ENCODE measurements at regions not wholly inside any gene's neighbourhood (a gene's known extent, or its start where the extent isn't known, plus 50 kb on each side); places are given as distances from the start of the nearest gene placed in this dataset.
"Not testable (repeated sequence)": the region's sequence is repeated elsewhere in the genome, so short reads cannot be mapped to it uniquely, and the experiment has no call there.

DNA sequence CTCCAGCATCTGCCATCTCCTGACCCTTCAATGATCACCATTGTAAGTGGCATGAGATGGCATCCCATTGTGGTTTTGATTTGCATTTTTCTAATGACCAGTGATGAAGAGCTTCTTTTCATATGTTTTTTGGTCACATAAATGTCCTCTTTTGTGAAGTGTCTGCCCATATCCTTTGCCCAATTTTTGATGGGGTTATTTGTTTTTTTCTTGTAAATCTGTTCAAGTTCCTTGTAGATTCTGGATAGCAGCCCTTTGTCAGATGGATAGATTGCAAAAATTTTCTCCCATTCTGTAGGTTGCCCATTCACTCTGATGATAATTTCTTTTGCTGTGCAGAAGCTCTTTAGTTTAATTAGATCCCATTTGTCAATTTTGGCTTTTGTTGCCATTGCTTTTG lies 547.3 kb downstream of the TMTC2 start:
- H3K36me3 ChIP-seq (ENCODE audit: control insufficient read depth, insufficient read depth, low read length); H3K4me3 ChIP-seq (ENCODE audit: extremely low read depth, insufficient read depth, low read length, poor library complexity, severe bottlenecking); H3K27ac ChIP-seq (ENCODE audit: low read depth, low read length, severe bottlenecking); H3K4me1 ChIP-seq (ENCODE audit: control insufficient read depth, insufficient read depth, low read length, poor library complexity, severe bottlenecking); H3K9me3 ChIP-seq (ENCODE audit: control insufficient read depth, low read length): not testable (repeated sequence)

DNA sequence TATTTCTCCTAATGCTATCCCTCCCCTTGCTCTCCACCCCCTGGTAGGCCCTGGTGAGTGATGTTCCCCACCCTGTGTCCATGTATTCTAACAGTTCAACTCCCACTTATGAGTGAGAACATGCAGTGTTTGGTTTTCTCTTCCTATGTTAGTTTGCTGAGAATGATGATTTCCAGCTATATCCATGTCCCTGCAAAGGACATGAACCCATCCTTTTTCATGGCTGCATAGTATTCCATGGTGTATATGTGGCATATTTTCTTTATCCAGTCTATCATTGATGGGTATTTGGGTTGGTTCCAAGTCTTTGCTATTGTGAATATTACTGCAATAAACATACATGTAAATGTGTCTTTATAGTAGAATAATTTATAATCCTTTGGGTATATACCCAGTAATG lies 540.3 kb downstream of the TMTC2 start:
- H3K9me3 ChIP-seq (ENCODE audit: control insufficient read depth, low read length); H3K27ac ChIP-seq (ENCODE audit: low read depth, low read length, severe bottlenecking); H3K36me3 ChIP-seq (ENCODE audit: control insufficient read depth, insufficient read depth, low read length); H3K4me3 ChIP-seq (ENCODE audit: extremely low read depth, insufficient read depth, low read length, poor library complexity, severe bottlenecking); H3K4me1 ChIP-seq (ENCODE audit: control insufficient read depth, insufficient read depth, low read length, poor library complexity, severe bottlenecking): not testable (repeated sequence)

DNA sequence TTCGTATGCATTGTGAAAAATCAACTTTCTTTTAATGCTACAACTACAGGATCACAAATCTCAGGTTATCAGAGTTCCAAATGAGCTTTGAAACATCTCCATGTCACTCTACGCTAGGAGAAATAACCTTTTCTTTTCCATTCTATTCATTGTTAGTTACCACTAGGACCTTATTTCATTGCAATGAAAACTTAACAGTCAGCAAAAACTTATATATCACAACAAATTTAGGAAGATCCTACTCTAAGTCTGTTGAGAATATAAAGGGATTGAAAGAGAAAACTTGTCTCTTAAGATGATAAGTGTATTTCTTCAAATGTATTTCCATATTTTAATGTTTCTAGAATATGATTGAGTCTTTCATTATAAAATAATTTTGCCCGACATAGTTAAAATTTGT lies 539.1 kb downstream of the TMTC2 start:
- 89 to 100% methylated on average over 1 of the region's 3 CpGs for WGBS, 2 experiments (ENCODE audit: insufficient coverage in 2 of 2)
- Histone ChIP-seq H3K27ac (ENCODE audit: low read depth, low read length, severe bottlenecking) (no peak overlapping the region), H3K4me3 (ENCODE audit: extremely low read depth, insufficient read depth, low read length, poor library complexity, severe bottlenecking) (no peak overlapping the region)

DNA sequence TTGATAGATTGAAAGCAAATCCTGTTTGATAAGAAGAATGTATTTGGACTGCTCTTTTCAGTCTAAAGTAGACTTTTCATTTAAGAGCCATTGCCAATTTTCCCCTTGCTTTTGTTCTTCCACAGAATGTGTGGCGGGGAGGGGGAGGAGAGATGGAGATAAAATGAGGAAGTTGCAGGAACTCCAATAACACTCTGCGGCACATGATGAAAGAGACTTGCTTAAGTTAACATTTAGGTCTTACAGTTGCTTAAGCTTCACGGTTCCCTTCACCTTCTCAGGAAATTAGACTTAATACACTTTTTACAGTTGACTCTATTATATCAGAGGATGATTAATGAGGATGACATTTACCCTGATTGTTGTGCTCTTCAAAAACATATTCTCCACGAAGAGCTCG lies 537.3 kb downstream of the TMTC2 start:
- no CpG with 5 or more reads among the region's 5 CpGs for WGBS, 2 experiments (ENCODE audit: insufficient coverage in 2 of 2)
- no peak overlapping the region for H3K4me3 ChIP-seq (ENCODE audit: extremely low read depth, insufficient read depth, low read length, poor library complexity, severe bottlenecking)
- H3K9me3 ChIP-seq (ENCODE audit: control insufficient read depth, low read length), result no peaks in the 10 kb centered on the region
- H3K36me3 ChIP-seq (ENCODE audit: control insufficient read depth, insufficient read depth, low read length), result no peaks in the 10 kb centered on the region
- no peaks in the 10 kb centered on the region for H3K4me1 ChIP-seq (ENCODE audit: control insufficient read depth, insufficient read depth, low read length, poor library complexity, severe bottlenecking)
- no peak overlapping the region for H3K27ac ChIP-seq (ENCODE audit: low read depth, low read length, severe bottlenecking)

More for the DNA sequence above, 539.1 kb downstream of the TMTC2 start:
- Histone ChIP-seq H3K36me3 (ENCODE audit: control insufficient read depth, insufficient read depth, low read length) (no peaks in the 10 kb centered on the region), H3K4me1 (ENCODE audit: control insufficient read depth, insufficient read depth, low read length, poor library complexity, severe bottlenecking) (no peaks in the 10 kb centered on the region), H3K9me3 (ENCODE audit: control insufficient read depth, low read length) (no peaks in the 10 kb centered on the region)

DNA sequence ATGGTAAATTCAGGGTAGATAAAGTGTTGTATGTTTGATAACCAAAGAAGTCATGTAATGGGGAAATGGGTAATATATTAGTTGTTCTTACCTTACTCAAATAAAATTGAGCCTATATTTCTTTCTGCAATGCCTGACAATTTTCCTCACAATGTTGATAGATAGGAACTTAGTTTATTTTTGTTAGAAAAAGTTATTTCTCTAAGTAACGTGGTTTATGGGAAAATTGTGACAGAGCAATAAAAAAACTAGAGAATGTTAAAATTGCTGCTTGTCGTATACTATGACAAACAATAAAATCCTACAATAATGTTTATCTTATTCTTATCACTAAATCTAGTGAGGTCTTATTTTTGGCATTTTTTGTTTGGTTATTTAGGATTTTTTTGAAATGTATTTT lies 534.1 kb downstream of the TMTC2 start:
- Histone ChIP-seq H3K36me3 (ENCODE audit: control insufficient read depth, insufficient read depth, low read length) (no peaks in the 10 kb centered on the region), H3K4me1 (ENCODE audit: control insufficient read depth, insufficient read depth, low read length, poor library complexity, severe bottlenecking) (no peaks in the 10 kb centered on the region), H3K27ac (ENCODE audit: low read depth, low read length, severe bottlenecking) (no peak overlapping the region), H3K4me3 (ENCODE audit: extremely low read depth, insufficient read depth, low read length, poor library complexity, severe bottlenecking) (no peak overlapping the region), H3K9me3 (ENCODE audit: control insufficient read depth, low read length) (no peaks in the 10 kb centered on the region)
- WGBS, 2 experiments (ENCODE audit: insufficient coverage in 2 of 2), result no CpG with 5 or more reads among the region's 2 CpGs

DNA sequence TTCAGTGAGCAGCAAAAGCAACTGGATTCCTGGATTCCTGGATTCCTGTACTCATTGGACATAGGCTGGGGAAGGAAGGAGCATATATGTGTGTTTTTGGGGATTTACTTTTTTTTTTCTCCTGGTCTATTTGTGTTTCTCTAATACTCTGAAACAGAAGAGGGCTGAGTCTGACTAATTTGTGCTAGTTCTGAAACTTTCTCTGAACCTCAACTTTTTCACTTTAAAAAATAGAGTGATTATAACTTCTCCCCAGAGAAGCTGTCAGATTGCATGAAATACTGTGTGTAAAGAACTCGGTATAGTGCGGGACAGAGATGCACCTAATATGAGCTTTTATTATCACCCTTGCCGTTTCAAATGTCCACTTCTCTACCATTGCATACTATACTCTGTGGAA lies 529.5 kb downstream of the TMTC2 start:
- H3K9me3 ChIP-seq (ENCODE audit: control insufficient read depth, low read length), result no peaks in the 10 kb centered on the region
- WGBS, 2 experiments (ENCODE audit: insufficient coverage in 2 of 2), result 100% methylated on average over 1 of the region's 3 CpGs; no CpG with 5 or more reads in 1 of the 2 experiments
- H3K36me3 ChIP-seq (ENCODE audit: control insufficient read depth, insufficient read depth, low read length), result no peaks in the 10 kb centered on the region
- H3K4me1 ChIP-seq (ENCODE audit: control insufficient read depth, insufficient read depth, low read length, poor library complexity, severe bottlenecking), result no peaks in the 10 kb centered on the region
- H3K27ac ChIP-seq (ENCODE audit: low read depth, low read length, severe bottlenecking), result no peak overlapping the region
- no peak overlapping the region for H3K4me3 ChIP-seq (ENCODE audit: extremely low read depth, insufficient read depth, low read length, poor library complexity, severe bottlenecking)

DNA sequence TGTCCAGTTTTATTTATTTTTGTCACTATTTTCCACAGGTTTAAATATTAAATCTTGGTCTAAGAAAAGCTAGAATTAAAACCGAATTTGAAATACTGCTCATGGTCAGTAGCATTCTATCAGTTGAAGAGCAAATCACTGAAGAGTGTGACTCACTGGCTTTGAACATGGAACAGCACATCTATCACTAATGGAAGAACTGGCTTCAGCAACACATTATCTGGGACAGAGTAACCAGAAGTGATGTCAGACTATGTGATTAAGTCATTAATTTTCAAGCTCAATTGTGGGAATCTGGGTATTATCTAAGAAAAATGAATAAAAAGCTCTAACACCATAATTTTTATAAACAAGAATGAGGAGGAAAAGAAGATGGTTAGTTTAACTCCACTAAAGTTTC lies 527.5 kb downstream of the TMTC2 start:
- H3K4me3 ChIP-seq (ENCODE audit: extremely low read depth, insufficient read depth, low read length, poor library complexity, severe bottlenecking), result no peak overlapping the region
- no peaks in the 10 kb centered on the region for H3K9me3 ChIP-seq (ENCODE audit: control insufficient read depth, low read length)
- WGBS, 2 experiments (ENCODE audit: insufficient coverage in 2 of 2), result 100% methylated on average over 1 of the region's 1 CpG; no CpG with 5 or more reads in 1 of the 2 experiments
- no peak overlapping the region for H3K27ac ChIP-seq (ENCODE audit: low read depth, low read length, severe bottlenecking)
- no peaks in the 10 kb centered on the region for H3K36me3 ChIP-seq (ENCODE audit: control insufficient read depth, insufficient read depth, low read length)
- H3K4me1 ChIP-seq (ENCODE audit: control insufficient read depth, insufficient read depth, low read length, poor library complexity, severe bottlenecking), result no peaks in the 10 kb centered on the region

DNA sequence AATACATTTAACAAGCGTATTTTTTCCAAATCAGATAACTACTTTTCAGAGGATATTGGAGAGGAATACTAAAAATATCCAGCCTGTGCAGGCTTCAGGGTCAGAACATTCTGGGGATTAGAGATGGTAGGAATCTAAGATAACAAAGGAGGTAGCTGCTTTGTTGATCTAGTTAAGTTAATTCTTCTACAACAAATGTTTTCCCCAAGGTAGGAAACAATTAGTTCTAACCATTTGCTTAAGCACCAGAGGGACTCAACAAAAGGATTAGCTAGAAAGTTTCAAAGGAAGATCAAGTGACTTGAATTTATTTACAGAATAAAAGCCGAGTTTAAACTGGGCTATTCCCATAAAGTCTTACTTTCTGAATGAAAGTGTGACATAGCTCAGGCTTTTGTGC lies 524.2 kb downstream of the TMTC2 start:
- H3K27ac ChIP-seq (ENCODE audit: low read depth, low read length, severe bottlenecking), result no peak overlapping the region
- H3K36me3 ChIP-seq (ENCODE audit: control insufficient read depth, insufficient read depth, low read length), result no peaks in the 10 kb centered on the region
- WGBS, 2 experiments (ENCODE audit: insufficient coverage in 2 of 2), result 33 to 36% methylated on average over 1 of the region's 2 CpGs
- H3K9me3 ChIP-seq (ENCODE audit: control insufficient read depth, low read length), result no peaks in the 10 kb centered on the region
- H3K4me3 ChIP-seq (ENCODE audit: extremely low read depth, insufficient read depth, low read length, poor library complexity, severe bottlenecking), result no peak overlapping the region
- no peaks in the 10 kb centered on the region for H3K4me1 ChIP-seq (ENCODE audit: control insufficient read depth, insufficient read depth, low read length, poor library complexity, severe bottlenecking)

DNA sequence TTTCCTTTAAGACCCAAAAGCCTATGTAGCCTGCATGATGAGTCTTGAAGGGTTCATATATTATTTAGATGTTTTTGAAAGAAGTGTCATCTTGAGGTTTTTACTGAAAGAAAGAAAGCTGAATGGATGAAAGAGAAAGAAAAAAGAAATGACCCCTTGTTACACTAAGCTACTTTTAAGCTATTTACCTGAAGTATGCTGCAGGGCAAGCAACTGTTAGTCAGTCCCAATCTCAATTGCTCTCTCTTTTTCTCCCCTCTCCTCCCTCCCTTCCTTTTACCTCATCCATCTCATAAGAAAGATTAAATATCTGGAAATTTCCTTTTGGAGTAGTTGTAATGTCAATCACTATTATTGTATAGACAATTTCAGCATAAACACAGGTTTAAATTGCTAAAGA lies 512.4 kb downstream of the TMTC2 start:
- H3K4me1 ChIP-seq (ENCODE audit: control insufficient read depth, insufficient read depth, low read length, poor library complexity, severe bottlenecking), result no peaks in the 10 kb centered on the region
- H3K36me3 ChIP-seq (ENCODE audit: control insufficient read depth, insufficient read depth, low read length), result no peaks in the 10 kb centered on the region
- no peak overlapping the region for H3K4me3 ChIP-seq (ENCODE audit: extremely low read depth, insufficient read depth, low read length, poor library complexity, severe bottlenecking)
- no peaks in the 10 kb centered on the region for H3K9me3 ChIP-seq (ENCODE audit: control insufficient read depth, low read length)
- H3K27ac ChIP-seq (ENCODE audit: low read depth, low read length, severe bottlenecking), result no peak overlapping the region

DNA sequence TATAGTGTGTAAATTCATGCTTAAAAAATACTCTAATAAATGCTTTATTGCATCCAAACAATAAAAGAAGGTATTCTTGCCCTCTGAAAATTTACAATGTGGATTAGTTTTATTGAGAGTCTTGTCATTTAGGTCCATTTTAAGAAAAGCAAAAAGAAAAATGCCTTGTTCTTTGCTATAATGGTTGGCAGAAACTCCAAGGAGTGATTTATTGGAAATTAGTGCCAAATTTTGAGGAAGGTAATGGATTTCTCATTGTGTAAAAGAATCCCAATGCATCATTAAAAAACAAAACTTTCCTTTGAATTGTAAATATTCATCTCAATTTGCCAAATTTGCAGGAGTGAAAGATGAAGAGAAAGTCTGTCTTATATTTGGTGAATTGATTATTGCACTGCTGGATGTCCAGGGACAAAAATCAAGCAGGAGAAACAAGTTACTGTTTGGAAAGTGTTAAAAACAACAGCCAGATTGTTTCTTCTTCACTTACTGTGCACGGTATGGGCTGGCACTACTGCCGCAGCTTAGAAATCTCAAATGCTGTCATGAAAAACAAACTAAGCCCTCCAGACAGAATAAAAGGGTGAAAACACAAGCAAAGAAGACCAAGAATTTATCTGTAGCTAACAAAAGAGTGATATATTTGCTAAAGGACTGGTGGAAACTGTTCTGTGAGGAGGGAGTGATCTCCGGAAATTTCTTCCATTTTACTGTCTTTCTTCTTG lies 511.7 kb downstream of the TMTC2 start:
- no peak overlapping the region for H3K4me3 ChIP-seq (ENCODE audit: extremely low read depth, insufficient read depth, low read length, poor library complexity, severe bottlenecking)
- 20% methylated on average over 1 of the region's 3 CpGs; no CpG with 5 or more reads in 1 of the 2 experiments for WGBS, 2 experiments (ENCODE audit: insufficient coverage in 2 of 2)
- no peaks in the 10 kb centered on the region for H3K36me3 ChIP-seq (ENCODE audit: control insufficient read depth, insufficient read depth, low read length)
- H3K4me1 ChIP-seq (ENCODE audit: control insufficient read depth, insufficient read depth, low read length, poor library complexity, severe bottlenecking), result no peaks in the 10 kb centered on the region
- peak overlapping the region; percentile 54 for H3K27ac ChIP-seq (ENCODE audit: low read depth, low read length, severe bottlenecking)
- H3K9me3 ChIP-seq (ENCODE audit: control insufficient read depth, low read length), result no peaks in the 10 kb centered on the region

DNA sequence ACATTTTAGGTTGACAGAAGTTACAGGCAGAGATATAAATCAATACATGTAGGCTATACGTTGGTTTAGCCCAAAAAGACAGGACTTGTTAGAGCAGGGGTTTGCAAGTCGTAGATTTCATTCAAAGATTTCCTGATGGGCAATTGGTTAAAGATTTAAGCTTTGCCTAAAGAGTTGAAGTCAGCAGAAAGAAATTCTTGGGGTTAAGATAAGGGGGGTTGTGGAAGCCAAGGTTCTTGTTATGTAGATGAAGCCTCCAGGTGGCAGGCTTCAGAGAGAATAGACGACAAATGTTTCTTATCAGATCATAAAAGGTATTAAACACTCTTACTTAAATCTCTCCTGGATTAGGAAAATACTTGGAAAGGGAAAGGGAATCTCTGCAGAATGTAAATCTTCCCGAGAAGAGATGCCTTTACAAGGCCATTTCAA lies 510.8 kb downstream of the TMTC2 start:
- no peaks in the 10 kb centered on the region for H3K9me3 ChIP-seq (ENCODE audit: control insufficient read depth, low read length)
- H3K4me3 ChIP-seq (ENCODE audit: extremely low read depth, insufficient read depth, low read length, poor library complexity, severe bottlenecking), result no peak overlapping the region
- 28 to 40% methylated on average over 2 of the region's 4 CpGs for WGBS, 2 experiments (ENCODE audit: insufficient coverage in 2 of 2)
- no peaks in the 10 kb centered on the region for H3K36me3 ChIP-seq (ENCODE audit: control insufficient read depth, insufficient read depth, low read length)
- H3K4me1 ChIP-seq (ENCODE audit: control insufficient read depth, insufficient read depth, low read length, poor library complexity, severe bottlenecking), result no peaks in the 10 kb centered on the region
- no peak overlapping the region for H3K27ac ChIP-seq (ENCODE audit: low read depth, low read length, severe bottlenecking)

All from mesodermal cell (in vitro differentiated cells).